ENCODE measurements at regions not wholly inside any gene's neighbourhood (a gene's known extent, or its start where the extent isn't known, plus 50 kb on each side); places are given as distances from the start of the nearest gene placed in this dataset.

GRCh38 chr2:56580242-56580641 lies 396.5 kb downstream of the CCDC85A start:
- intact Hi-C loops (cut with micrococcal nuclease; ENCODE audit: unreplicated experiment) (no loop called here), in situ Hi-C loops (cut with HindIII; ENCODE audit: low pct_unique_long_range_greater_than_20kb, low sequenced_read_pairs) (no loop called here)
- Histone ChIP-seq H3K4me3 (ENCODE audit: low read depth in 2 of 2, low read length in 2 of 2) (no peak overlapping the region), H3K27ac (ENCODE audit: low read length) (no peak overlapping the region), H3K36me3 (ENCODE audit: control insufficient read depth, insufficient read depth, low read length) (no peaks in the 10 kb centered on the region), H3K27me3 (ENCODE audit: control insufficient read depth, insufficient read depth, low read length) (no peaks in the 10 kb centered on the region), H3K4me1 (ENCODE audit: control insufficient read depth, insufficient read depth, low read length) (no peaks in the 10 kb centered on the region), H3K9me3 (ENCODE audit: control insufficient read depth, insufficient read depth, low read depth, low read length) (no peaks in the 10 kb centered on the region)
- TF ChIP-seq TCF7L2 (IDR thresholded peaks at IDR 0.05; ENCODE audit: low read depth, low read length), result no peak
- TF ChIP-seq SIN3A (IDR thresholded peaks at IDR 0.05; ENCODE audit: borderline replicate concordance, insufficient read depth, low read depth, low read length), result no peak
- TF ChIP-seq REST (IDR thresholded peaks at IDR 0.05; ENCODE audit: insufficient read depth in 1 of 2, low read depth in 2 of 2, low read length in 1 of 2), result no peak
- no peak for TF ChIP-seq POLR2AphosphoS5 (IDR thresholded peaks at IDR 0.05; ENCODE audit: low read depth, low read length)
- TF ChIP-seq CTCF (IDR thresholded peaks at IDR 0.05), result no peak
- POLR2A ChIA-PET, result no interaction called here
- DNase-seq (ENCODE audit: low read depth, low spot score) (no peak), ATAC-seq (no peak)
- CTCF ChIA-PET, result no interaction called here
- no TSS peak for BruUV-seq (replicated peaks)

- Histone ChIP-seq H3K27ac (ENCODE audit: low read length) (no peak overlapping the region), H3K9me3 (ENCODE audit: control insufficient read depth, insufficient read depth, low read depth, low read length) (no peaks in the 10 kb centered on the region), H3K4me3 (ENCODE audit: low read depth in 2 of 2, low read length in 2 of 2) (no peak overlapping the region), H3K4me1 (ENCODE audit: control insufficient read depth, insufficient read depth, low read length) (no peaks in the 10 kb centered on the region), H3K27me3 (ENCODE audit: control insufficient read depth, insufficient read depth, low read length) (no peaks in the 10 kb centered on the region), H3K36me3 (ENCODE audit: control insufficient read depth, insufficient read depth, low read length) (no peaks in the 10 kb centered on the region)
- in situ Hi-C loops (cut with HindIII; ENCODE audit: low pct_unique_long_range_greater_than_20kb, low sequenced_read_pairs) (no loop called here), intact Hi-C loops (cut with micrococcal nuclease; ENCODE audit: unreplicated experiment) (no loop called here)
- DNase-seq (ENCODE audit: low read depth, low spot score) (no peak), ATAC-seq (no peak)
- ChIA-PET CTCF (no interaction called here), POLR2A (no interaction called here)
- TF ChIP-seq POLR2AphosphoS5 (IDR thresholded peaks at IDR 0.05; ENCODE audit: low read depth, low read length), result no peak
- TF ChIP-seq REST (IDR thresholded peaks at IDR 0.05; ENCODE audit: insufficient read depth in 1 of 2, low read depth in 2 of 2, low read length in 1 of 2), result no peak
- TF ChIP-seq CTCF (IDR thresholded peaks at IDR 0.05), result no peak
- TF ChIP-seq SIN3A (IDR thresholded peaks at IDR 0.05; ENCODE audit: borderline replicate concordance, insufficient read depth, low read depth, low read length), result no peak
- no peak for TF ChIP-seq TCF7L2 (IDR thresholded peaks at IDR 0.05; ENCODE audit: low read depth, low read length)
- no TSS peak for BruUV-seq (replicated peaks)
Observed at GRCh38 chr2:56582570-56582969, 398.8 kb downstream of the CCDC85A start.

Data from Panc1 (cell line).